Heart right ventricle (tissue), 16 donors: ENCODE measurements at regions not wholly inside any gene's neighbourhood (a gene's known extent, or its start where the extent isn't known, plus 50 kb on each side); places are given as distances from the start of the nearest gene placed in this dataset.
"Not testable (repeated sequence)": the region's sequence is repeated elsewhere in the genome, so short reads cannot be mapped to it uniquely, and the experiment has no call there.

Experiments used
- ATAC-seq, 8 donors: fragments of 200-7000 bp; cut with Tn5 transposase; one replicate each; pipeline ENCODE4 v1.9.1; 2020; ENCODE audit warnings: mild to moderate bottlenecking in 8 of 8, moderate library complexity in 8 of 8, moderate number of reproducible peaks in 1 of 8
- DNase-seq, 2 donors: peaks; one replicate each; pipeline ENCODE4 v3.0.0-alpha.2; 2020
- H3K27ac ChIP-seq, 10 donors: fragments of 200-600 bp; sonication (generic) in 2 of 10; one replicate each; pipeline versions ENCODE4 v1.5.0 to v1.8.0; 2020 to 2022; ENCODE audit warnings: mild to moderate bottlenecking in 3 of 10
- H3K27me3 ChIP-seq, 7 donors: fragments of 200-600 bp; one replicate each; pipeline ENCODE4 v1.8.0; 2021 to 2022; ENCODE audit warnings: mild to moderate bottlenecking in 2 of 7
- H3K36me3 ChIP-seq, 9 donors: fragments of 200-600 bp; sonication (generic) in 1 of 9; one replicate each; pipeline versions ENCODE4 v1.5.0 to v1.8.0; 2020 to 2022; ENCODE audit warnings: mild to moderate bottlenecking in 2 of 9
- H3K4me1 ChIP-seq, 9 donors: fragments of 200-600 bp; sonication (generic) in 1 of 9; one replicate each; pipeline versions ENCODE4 v1.5.0 to v1.8.0; 2020 to 2022; ENCODE audit warnings: mild to moderate bottlenecking in 4 of 9
- H3K4me3 ChIP-seq, 10 donors: fragments of 200-600 bp; sonication (generic) in 2 of 10; one replicate each; pipeline versions ENCODE4 v1.5.0 to v1.8.0; 2020 to 2022; ENCODE audit warnings: mild to moderate bottlenecking in 7 of 10, moderate library complexity in 2 of 10
- H3K9me3 ChIP-seq, 11 donors: fragments of 200-600 bp in 10 of 11; sonication (generic) in 2 of 11; one replicate each; pipeline versions ENCODE4 v1.5.0 to v1.8.0; 2013 to 2022; ENCODE audit warnings: mild to moderate bottlenecking in 2 of 11, control low read depth in 1 of 11, moderate library complexity in 1 of 11
- CTCF ChIP-seq, 9 donors: fragments of 200-600 bp; sonication (generic) in 2 of 9; IDR thresholded peaks; one replicate each; pipeline versions ENCODE4 v1.5.0 to v1.8.0; 2021 to 2022; ENCODE audit warnings: antibody characterized with exemption in 9 of 9, mild to moderate bottlenecking in 5 of 9, moderate library complexity in 1 of 9
- WGBS, 2 donors: extraction: QIAGEN DNeasy Blood & Tissue Kit; methylation state at CpG; one replicate each; pipeline ENCODE4 v1.1.7; 2013; ENCODE audit warnings: inconsistent platforms in 1 of 2; 5-methylcytosine and 5-hydroxymethylcytosine counted together
- intact Hi-C, 10 donors: fragments of 100-400 bp; cut with DNase I; formaldehyde crosslinking; loops; one replicate each; pipeline versions ENCODE4 v1.11.1 to v1.14.2; 2022
- donor health status: Arrhythmogenic right ventricular cardiomyopathy.
- donor health status: ischemic (EF 13 %, LVEDD 7.1; RV severe dilation, severe dysfunction).
- donor health status: healthy with polysubstance abuse.
- donor health status: DM: no; HTN: yes; CAD: no.
- donor health status: DM: no; HTN: no; CAD: no.
- donor health status: ischemic (EF 25% LVEDD 6.9; RV normal size, moderate dysfunction).
- donor health status: ischemic (EF 25% LVEDD 5.7; RV mildly dilated, moderate dysfunction).
- donor health status: healthy.
- donor health status: DM: yes; HTN: yes; CAD: no.
- donor health status: Ischemic cardiomyopathy.
- donor health status: ischemic (EF 35%, LVEDD 5.7; RV mildly dilated, moderate dysfunction).
- donor health status: nonischemic (EF 11% LVEDD 7.7; RV severe dilation, severe dysfunction).
- donor health status: DM: yes; HTN: yes; CAD: no.
- donor health status: PGD.
- donor health status: ischemic (EF 29% LVEDD 5.4; RV normal size, mild dysfunction).
- donor health status: nonischemic (EF 23%, LVEDD 6.1; RV moderate dilation, normal function).

- H3K27me3 ChIP-seq, H3K27ac ChIP-seq, H3K4me3 ChIP-seq, H3K36me3 ChIP-seq, H3K4me1 ChIP-seq, DNase-seq, ATAC-seq, intact Hi-C loops: not testable (repeated sequence)
- 95 to 99% methylated on average over 36 to 46 of the region's 53 CpGs for WGBS, 2 donors
- H3K9me3 ChIP-seq = peaks cover 0 to 35% (median 0%) of the 10 kb centered on the region in 11 donors
These were observed 66.2 kb upstream of the PAPPA2 start for GRCh38 chr1:176396604-176397395.

DNA sequence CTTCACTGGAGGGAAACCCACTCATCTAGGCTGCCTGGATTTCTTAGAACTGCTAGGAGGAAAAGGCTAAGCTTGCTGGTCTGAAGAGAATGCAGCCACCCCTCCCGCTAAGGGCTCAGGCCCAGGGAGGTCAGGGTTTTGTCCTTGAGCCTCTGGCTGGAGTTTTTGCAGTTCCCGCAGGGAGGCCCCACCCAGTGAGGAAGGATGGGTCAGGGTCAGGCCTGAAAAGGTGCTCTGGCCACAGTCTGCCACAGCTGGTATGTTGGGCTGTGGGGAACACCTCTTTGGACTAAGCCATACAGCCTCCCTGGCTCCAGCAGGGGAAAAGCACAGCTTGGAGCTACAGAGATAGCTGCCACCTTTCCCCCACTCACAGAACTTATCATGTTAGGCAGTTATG is 71.4 kb upstream of the PAPPA2 start:
- ATAC-seq = peak in 6 of 8 donors; percentile 22 to 65 (median 38)
- Histone ChIP-seq H3K9me3 (peaks cover 0 to 14% (median 0%) of the 10 kb centered on the region in 11 donors), H3K27me3 (no peaks in the 10 kb centered on the region), H3K4me1 (peaks cover 0 to 5% (median 0%) of the 10 kb centered on the region in 9 donors), H3K27ac (no peak overlapping the region), H3K4me3 (no peak overlapping the region), H3K36me3 (no peaks in the 10 kb centered on the region)
- intact Hi-C loops = no loop called here
- no peak for TF ChIP-seq CTCF (IDR thresholded peaks at IDR 0.05)
- no peak for DNase-seq
- WGBS, 2 donors = 45 to 63% methylated on average over 2 of the region's 2 CpGs

DNA sequence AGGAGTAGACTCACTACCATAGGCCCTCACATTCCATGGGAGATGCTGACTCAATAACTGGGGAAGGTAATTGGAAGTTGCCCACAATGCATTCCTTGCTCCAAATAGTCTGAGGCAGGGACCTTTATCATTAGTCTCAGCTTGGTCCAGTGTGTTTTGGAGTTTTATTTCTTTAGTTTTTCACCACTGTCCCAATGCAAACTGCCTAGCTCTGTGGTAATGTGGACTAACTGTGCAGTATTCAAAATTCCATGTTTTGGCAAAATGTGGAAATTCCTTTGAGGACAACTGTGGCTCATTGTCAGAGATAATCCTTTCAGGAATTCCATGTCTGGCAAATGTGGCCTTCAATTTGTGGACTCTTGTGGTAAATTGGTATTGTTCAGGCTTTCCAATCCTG is 78.1 kb upstream of the PAPPA2 start:
- Histone ChIP-seq H3K27me3 (no peaks in the 10 kb centered on the region), H3K27ac (no peak overlapping the region), H3K9me3 (peaks cover 0 to 15% (median 0%) of the 10 kb centered on the region in 11 donors), H3K4me1 (no peaks in the 10 kb centered on the region), H3K36me3 (no peaks in the 10 kb centered on the region), H3K4me3 (no peak overlapping the region)
- intact Hi-C loops = no loop called here
- no peak for ATAC-seq
- no peak for TF ChIP-seq CTCF (IDR thresholded peaks at IDR 0.05)
- DNase-seq = no peak

GRCh38 chr1:176382163-176382562 is 80.8 kb upstream of the PAPPA2 start:
- intact Hi-C loops = no loop called here
- Histone ChIP-seq H3K36me3 (no peaks in the 10 kb centered on the region), H3K27me3 (no peaks in the 10 kb centered on the region), H3K27ac (no peak overlapping the region), H3K9me3 (peaks cover 0 to 5% (median 0%) of the 10 kb centered on the region in 11 donors), H3K4me3 (no peak overlapping the region), H3K4me1 (no peaks in the 10 kb centered on the region)
- WGBS, 2 donors = 71 to 80% methylated on average over 1 of the region's 1 CpG
- no peak for ATAC-seq
- DNase-seq = no peak
- TF ChIP-seq CTCF (IDR thresholded peaks at IDR 0.05) = no peak
